GM18951 (cell line): ENCODE measurements at regions not wholly inside any gene's neighbourhood (a gene's known extent, or its start where the extent isn't known, plus 50 kb on each side); places are given as distances from the start of the nearest gene placed in this dataset.

Experiments used
- POLR2A ChIP-seq: IDR thresholded peaks from 4 replicates; pipeline ENCODE4 v1.6.1; 2011; ENCODE audit warnings: mild to moderate bottlenecking; ENCODE audit not compliant: insufficient read length, insufficient read depth; ENCODE audit errors: extremely low read depth
- in situ Hi-C: fragments of 300-500 bp; cut with MboI; formaldehyde crosslinking; loops from one replicate; pipeline ENCODE4 v1.12.0; 2022; ENCODE audit warnings: low sequenced_read_pairs, mixed read lengths, inconsistent platforms; ENCODE audit not compliant: unreplicated experiment

DNA sequence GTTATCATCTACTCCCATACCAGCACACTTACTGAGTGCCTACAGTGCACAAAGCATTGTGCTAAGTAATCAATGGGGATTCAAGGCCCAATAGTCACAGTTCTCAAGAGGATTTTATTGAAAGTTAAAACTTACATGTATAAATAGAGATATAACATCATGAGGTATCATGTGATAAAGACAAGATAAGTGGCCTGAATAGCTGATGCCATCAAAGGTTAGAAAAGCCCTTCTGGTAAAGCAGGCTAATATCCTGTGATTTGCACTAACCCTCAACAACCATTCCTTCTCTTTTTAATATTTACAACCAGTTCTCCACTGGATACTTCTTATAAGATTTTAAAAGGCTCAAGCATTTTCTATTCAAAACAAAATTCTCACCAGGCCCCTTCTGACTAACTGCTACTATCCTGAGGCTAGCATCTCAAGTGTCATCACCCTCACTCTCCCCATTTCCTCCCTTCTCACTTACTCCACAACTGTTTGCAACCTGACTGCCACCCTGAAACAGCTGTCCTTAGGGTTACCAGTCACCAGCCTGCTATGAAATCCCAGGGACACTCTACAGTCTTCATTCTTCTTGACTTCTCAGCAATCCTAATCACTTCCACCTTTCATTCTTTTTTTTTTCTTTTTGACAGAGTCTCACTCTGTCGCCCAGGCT, 377.9 kb downstream of the ENC1 start:
- in situ Hi-C loops: no loop called here
- no peak for TF ChIP-seq POLR2A

DNA sequence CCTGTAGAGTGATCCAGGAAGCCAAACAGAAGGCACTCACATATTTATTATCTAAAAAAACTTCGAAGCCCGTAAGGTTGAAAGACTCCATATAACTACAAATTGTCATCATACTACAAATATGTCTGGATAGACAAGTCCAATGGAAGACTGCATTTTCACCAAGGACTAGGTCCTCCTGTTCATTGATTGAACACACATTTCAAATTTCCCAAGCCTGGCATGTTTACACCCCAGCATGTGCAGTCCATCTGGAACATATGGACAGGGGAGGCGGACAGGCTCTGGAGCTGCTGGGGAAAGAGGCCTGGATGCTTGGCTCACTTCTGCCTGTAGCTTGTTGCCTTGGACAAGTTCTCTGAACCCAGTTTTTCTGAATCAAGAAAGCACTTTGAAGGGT, 378.7 kb downstream of the ENC1 start:
- in situ Hi-C loops: no loop called here
- no peak for TF ChIP-seq POLR2A

DNA sequence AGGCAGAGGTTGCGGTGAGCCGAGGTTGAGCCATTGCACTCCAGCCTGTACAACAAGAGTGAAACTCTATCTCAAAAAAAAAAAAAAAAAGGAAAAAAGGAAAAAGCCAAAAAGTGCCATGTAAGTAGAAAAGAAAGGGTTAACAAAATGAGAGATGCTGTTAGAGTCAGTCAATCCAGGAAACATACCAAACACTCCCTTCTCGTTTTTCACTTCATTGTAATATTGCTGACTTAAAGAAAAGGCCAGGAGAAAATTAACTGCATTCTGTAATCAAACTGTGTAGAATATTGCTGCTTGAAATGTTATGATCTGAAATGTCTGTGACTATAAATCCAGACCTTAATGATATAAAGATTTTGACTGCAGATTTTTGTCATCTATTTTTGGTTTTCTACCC, 379.1 kb downstream of the ENC1 start:
- in situ Hi-C loops: no loop called here
- no peak for TF ChIP-seq POLR2A

DNA sequence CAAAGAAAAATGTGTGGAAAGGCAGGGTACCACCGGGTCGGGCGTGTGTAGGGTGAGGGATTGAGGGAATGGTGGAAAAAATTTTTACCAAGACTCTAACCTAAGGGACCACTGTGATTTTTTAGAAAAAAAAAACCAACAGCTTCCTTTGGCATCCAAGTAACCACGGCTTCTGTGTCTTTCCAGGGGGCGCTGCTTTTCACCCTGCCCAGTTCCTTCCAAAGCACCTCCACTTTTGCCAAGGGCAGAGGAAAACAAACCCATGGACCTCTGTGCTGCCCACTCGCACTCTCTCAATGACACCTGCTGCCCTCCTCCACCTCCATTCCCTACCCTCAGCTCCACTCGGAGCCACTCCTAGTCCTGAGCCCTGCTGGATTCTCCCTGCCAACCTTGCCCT, 381.0 kb downstream of the ENC1 start:
- no peak for TF ChIP-seq POLR2A
- in situ Hi-C loops: no loop called here

DNA sequence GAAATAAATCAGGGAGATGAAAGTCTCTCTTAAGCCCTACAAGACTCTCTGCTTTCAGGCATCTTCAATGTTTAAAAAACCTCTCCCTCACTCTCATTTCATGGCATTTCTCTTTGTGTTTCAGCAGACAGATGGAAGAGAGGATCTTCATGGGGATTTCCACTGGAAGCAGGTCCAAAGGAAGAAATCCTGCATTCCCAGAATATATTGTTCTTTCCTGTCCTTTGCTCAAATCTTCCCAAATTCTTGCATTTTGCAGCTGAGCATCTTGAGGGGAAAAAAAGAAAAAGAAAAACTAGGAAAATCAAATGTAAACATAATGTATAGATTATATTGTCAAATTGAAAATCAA, 382.2 kb downstream of the ENC1 start:
- TF ChIP-seq POLR2A: no peak
- in situ Hi-C loops: no loop called here

DNA sequence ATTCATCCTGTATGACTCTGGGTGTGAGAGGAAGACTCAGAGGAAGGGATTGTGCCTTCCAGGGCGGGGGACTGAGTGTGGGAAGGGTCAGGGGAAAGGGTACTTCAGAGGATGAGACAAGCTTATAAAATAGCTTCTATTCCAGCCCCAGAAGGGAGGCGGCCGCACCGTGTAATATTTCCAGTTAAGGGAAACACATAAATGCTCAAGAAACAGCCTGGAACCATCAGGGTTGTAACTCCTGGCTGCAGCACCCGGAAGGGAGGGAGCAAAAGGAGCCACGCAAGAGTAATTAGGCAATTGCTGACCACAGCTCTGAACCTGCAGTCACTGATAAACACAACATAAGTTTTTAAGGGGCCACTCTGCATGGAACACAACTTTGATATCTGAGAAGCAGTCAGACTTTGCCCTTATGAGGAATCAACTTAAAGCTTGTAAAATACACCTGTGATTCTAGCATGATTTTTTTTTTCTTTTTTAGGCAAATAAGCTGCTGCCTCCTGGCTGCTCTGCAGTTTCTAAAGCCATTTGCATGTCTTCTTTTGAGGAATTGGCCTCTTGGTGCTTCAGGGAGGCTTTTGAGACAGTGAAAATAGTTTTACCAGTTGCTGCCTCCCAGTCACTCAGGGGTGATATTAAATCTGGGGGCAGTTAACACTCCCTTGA, 382.7 kb downstream of the ENC1 start:
- in situ Hi-C loops: no loop called here

DNA sequence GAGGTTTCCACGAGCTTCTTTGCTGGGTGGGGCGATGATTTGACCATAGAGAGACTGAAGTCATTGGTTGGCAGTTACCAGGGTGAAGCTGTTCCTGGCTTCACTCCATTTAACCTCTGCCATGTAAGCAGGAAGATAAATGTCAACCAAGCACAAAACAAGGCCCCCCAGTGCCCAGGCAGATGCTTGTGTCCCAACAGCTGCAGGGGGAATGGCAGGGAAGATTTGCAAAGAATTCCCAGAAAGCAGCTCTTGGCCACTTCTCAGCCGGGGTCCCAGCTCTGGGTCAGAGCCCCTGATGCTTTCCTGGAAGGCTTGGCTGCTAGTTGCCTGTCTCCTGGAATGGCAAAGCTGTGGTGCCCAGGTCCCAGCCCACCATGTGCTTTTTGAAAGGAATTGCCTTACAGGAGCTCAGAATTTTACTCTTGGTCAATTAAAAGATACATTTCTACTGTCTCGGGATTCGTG, 383.4 kb downstream of the ENC1 start:
- TF ChIP-seq POLR2A: no peak
- in situ Hi-C loops: no loop called here

More for the DNA sequence above, 382.7 kb downstream of the ENC1 start:
- no peak for TF ChIP-seq POLR2A

DNA sequence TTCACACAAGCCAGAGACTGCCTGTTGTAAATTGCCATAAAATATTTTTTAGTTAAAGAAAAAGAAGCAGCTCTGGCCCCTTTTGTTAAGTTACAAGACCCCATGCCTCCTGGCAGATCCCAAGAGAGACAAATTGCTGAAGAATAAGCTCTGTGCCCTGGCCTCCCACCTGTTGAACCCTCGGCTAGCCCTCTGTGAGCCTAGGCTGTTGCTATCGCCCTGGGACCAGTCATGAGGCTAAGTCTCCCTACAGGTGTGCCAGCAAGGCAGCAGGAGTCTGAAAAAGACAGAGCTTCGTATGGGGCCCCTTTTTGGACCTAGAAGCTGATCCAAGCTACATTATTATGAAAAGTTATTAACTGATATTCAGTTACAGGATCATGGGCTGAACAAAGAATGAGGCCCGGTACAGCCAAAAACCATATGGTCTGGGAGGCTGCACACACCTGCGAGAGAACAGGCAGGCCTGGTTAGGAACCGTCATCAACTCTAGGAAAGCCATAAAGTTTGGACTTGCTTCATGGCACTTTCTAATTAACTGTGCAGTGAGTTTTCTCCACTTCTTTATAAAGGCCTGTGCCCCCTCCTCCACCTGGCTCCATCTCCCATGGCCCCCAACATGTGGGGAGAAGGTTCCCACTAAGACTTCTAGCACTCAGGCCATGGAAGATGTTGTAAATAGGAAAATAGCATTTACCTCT, 384.7 kb downstream of the ENC1 start:
- no peak for TF ChIP-seq POLR2A
- in situ Hi-C loops: no loop called here

DNA sequence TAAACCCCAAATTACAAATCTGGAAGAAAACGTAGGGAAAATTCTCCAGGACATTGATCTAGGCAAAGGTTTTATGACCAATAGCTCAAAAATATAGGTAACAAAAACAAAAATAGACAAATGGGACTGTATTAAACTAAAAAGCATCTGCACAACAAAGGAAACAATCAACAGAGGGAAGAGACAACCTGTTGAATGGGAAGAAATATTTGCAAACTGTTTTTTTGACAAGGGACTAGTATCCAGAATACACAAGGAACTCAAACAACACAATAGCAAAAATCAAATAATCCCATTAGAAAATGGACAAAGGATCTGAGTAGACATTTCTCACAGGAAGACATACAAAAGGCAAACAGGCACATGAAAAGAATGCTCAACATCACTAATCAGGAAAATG, 386.3 kb downstream of the ENC1 start:
- in situ Hi-C loops: no loop called here

DNA sequence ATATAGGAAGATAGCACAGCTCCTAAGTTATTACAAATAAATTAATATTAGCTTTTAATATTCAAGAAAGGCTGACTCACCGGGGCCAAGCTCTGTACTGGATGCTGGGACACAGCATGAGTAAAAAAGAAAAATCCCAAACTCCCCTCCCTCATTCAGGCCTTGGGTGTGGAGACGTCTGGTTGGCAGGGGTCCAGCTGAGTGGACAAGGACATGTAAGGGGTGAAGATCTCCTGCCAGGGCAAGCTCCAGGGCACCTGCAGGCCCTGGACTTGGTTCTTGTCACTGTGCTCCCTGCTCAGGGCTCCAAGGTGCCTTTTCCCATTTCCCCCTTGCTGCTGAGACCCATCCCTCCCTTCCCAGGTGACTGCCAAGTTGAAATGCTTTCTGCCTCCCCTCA, 388.5 kb downstream of the ENC1 start:
- in situ Hi-C loops: no loop called here
- TF ChIP-seq POLR2A: no peak

More for the DNA sequence above, 386.3 kb downstream of the ENC1 start:
- TF ChIP-seq POLR2A: no peak

DNA sequence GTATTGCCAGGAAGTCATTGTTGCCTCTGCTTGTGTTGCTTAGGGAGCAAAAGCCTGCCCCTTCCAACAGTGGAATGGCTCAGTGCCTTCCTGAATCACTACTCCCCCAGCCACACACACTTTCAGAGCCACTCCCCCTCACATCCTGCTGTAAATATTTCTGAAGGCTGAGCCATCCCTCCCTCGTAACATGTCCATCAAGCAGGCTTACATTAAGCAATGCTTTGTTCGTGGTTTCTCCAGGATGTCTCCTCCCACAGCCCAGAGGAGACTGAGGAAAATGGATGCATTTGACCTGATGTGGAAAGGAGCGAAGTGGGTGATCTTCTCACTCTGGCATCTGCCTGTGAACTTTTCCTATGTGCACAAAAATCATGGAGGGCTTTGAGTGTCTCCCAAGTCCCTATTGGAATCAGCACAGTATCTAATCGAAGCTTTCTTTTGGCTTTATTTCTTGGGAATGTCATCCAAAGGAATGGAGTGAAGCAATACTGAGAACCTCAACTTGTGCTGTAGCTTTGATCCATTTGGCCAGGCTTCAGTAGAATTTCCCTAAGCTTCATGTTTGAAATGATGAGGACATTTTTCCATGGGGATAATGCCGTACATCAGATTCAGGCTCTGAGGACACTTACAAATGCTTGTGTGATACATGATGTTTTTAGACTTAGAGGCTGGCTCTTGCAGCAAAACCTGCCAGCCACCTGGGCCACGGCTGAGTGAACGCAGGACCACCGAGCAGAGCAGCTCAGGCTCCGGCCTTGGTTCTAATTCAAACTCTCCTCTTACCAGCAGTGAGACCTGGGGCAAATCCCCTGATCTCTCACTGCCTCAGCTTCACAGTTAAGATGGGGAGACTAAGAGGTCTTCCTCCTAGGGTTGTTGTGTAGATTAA, 389.1 kb downstream of the ENC1 start:
- in situ Hi-C loops: no loop called here
- TF ChIP-seq POLR2A: no peak

DNA sequence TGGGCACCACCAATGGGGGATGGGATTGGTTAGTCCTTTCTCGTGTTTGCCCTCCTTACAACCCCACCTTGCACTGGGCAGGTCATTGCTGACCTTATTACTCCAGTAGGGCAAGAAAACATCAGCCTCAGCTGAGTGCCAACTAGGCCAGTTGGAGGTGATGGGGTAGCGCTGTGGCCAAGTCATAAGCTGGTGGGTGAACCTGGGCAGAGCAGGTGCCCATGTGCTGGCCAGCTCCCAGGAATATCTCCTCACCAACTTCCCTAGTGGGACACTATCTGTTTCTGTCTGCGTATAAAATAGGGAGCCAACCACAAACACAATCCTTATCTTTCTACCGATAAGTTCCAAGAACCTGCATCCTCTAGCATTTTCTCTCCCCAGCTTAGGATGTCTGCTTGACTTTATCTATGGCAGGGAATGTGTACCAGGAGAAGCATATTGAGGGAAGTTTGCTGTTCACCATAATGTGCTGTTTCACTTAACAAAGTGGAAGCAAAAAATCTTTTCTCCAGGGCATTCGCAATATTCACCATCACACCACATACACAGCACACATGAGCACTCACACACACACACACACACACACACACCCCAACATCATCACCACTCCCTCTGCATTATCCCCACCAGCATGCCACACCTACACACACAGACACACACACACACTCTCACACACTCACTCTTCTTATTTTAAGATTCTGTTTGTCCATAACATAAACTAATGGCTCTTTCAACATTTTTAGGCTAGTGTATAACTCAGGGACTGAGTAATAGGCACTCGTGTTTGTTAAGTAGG, 390.0 kb downstream of the ENC1 start:
- TF ChIP-seq POLR2A: no peak

More for the DNA sequence above, 390.0 kb downstream of the ENC1 start:
- in situ Hi-C loops: no loop called here
